VCaP (cell line): ENCODE measurements at regions not wholly inside any gene's neighbourhood (a gene's known extent, or its start where the extent isn't known, plus 50 kb on each side); places are given as distances from the start of the nearest gene placed in this dataset.

Source experiments
- H3K27ac ChIP-seq: fragments of 450-650 bp; 2 replicates; pipeline ENCODE4 v1.5.1; 2017
- TF ChIP-seq, protein P1 (sequence below): fragments of 450-650 bp; conservative IDR thresholded peaks from 2 replicates; pipeline ENCODE4 v1.5.1; 2017; ENCODE audit warnings: mild to moderate bottlenecking, moderate library complexity

DNA sequence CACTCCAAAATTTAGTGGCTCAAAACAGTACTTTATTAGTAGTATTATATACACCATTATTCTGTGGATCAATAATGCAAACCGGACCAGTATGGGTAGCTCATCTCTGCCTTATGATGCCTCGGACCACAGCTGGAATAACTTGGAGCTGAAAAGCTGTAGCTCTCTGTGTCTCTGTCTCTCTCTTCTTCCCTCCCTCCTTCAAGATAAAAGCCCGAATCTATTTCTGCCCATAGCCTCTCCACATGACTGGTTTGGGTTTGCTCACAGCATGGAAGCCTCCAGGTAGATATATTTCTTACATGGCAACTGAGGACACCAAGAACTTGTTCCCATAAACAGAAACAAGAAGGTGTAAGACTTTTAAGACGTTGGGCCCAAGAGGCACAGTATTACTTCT, 147.5 kb upstream of the TBCA start:
- TF ChIP-seq, protein P1, sequence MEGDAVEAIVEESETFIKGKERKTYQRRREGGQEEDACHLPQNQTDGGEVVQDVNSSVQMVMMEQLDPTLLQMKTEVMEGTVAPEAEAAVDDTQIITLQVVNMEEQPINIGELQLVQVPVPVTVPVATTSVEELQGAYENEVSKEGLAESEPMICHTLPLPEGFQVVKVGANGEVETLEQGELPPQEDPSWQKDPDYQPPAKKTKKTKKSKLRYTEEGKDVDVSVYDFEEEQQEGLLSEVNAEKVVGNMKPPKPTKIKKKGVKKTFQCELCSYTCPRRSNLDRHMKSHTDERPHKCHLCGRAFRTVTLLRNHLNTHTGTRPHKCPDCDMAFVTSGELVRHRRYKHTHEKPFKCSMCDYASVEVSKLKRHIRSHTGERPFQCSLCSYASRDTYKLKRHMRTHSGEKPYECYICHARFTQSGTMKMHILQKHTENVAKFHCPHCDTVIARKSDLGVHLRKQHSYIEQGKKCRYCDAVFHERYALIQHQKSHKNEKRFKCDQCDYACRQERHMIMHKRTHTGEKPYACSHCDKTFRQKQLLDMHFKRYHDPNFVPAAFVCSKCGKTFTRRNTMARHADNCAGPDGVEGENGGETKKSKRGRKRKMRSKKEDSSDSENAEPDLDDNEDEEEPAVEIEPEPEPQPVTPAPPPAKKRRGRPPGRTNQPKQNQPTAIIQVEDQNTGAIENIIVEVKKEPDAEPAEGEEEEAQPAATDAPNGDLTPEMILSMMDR: no peak
- no peak overlapping the region for H3K27ac ChIP-seq

DNA sequence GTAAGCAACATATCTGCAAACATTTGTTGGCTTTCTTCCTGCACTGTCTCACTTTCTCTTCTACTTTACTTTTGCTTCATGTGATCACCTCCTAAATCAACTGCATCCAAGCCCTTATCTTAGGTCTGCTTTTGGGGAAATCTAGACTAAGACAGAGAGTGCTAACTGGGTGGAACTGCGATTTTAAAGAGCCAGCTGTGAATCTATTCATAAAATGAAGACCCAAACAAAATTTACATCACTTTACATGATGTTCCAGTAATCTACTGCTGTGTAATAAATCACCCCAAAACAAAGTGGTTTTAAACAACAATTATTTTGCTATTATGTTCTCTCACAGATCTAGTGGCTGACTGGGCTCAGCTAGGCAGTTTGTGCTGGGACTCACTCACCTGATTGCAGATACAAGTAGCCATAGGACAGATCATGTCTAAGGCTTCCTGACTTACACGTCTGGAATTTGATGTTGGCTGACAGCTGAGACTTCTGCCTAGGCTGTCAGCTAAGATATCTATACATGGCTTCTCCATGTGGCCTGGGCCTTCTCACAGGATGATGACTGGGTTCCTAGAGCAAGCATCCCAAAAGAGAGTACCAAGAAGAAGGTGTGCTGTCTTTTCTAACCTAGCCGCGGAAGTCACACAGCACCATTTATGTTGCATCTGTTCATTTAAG, 145.1 kb upstream of the TBCA start:
- H3K27ac ChIP-seq: no peak overlapping the region
- TF ChIP-seq, protein P1: no peak

DNA sequence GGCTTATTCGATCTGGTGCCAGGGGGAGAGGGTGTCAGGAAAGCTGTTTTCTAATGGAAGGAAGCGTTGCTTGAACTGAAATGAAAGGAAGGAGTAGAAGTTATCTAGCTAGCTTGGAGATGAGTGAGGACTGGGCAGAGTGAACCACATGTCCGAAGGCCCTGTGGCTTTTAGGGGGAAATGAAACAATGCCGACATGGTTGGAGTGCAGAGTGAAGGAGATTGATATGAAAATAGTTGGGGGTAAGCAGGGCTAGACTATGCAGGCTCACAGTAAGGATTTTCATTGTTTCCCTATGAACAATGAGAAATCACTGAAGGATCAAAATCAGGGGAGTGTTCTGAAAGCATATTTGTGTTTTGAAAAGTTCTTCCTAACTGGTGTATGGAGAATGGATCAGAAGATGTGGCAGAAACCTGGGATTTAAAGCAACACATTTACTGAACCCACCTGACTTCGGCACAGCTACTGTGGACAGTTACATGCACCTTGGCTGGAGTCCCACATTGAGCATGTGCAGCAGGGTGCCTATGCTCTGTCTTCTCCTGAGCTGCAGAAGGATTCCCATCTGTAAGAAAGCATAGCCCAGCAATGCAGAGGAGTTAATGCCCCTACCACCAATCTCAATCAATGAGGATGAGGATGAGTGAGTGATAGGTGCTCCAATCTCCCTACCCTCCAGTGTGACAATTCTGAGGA, 144.4 kb upstream of the TBCA start:
- TF ChIP-seq, protein P1: no peak
- no peak overlapping the region for H3K27ac ChIP-seq

DNA sequence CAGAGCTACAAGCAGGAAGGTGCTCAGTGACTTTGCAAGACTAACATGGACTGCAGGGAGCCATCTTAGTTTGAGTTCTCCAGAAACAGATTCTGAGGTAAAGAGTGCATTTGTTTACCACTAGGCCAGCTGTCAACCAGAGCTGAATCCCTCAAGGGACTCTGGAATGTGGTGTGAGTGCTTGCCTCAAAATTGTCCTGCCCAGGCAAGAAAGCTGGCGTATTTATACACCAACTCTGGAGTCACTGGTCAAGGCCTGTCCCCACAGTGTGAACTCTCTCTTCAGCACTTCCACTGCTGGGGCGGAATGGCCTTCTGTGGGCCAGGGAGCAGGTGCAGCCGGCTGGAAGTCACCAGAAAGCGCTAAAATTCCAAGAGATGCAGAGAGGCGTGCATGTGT, 139.2 kb upstream of the TBCA start:
- H3K27ac ChIP-seq: no peak overlapping the region
- TF ChIP-seq, protein P1: no peak

DNA sequence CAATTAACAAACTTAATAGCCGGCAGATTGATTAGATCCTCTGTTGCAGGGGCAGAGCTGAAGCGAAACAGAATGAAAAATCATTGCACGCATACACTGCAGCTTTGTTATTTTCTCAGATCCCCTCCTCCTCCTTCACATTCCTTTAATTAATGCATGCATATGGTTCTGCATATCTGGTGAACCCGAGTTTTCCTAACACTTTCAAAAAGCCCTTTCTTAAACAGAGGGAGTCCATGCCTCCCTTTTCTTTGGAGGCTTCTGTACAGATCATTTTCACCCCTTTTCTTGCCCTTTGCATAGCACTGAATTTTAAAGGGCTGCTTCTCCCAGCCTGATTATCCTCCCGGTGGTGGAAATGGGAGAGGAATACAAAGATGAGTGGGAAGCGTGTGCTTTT, 136.6 kb upstream of the TBCA start:
- H3K27ac ChIP-seq: no peak overlapping the region
- TF ChIP-seq, protein P1: no peak

DNA sequence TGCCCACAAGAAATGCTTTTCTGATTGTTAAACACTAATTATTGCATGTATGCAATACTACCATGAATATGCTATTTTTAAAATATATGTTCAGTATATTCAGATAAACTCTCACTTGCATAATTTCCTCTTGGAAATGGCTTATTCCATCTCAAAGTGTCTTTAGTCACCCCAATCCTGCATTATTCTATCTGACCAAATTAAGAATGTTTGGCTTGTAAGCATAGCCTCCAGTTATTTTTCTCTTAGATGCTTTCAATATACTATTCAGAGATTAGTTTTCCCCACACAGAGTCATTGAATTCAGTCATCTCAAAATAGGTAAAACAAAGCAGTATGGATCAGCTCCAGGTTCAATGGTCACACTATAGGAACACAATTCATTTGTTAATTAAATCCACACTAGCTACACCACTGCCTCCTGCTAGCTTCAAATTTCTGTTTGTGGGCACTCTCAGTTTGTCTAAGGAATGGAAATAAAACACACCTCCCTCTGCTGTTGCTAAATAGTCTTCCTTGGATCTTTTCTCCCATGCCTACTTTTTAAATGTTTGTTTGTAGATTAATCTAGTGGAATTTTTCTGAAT, 134.6 kb upstream of the TBCA start:
- TF ChIP-seq, protein P1: no peak
- no peak overlapping the region for H3K27ac ChIP-seq

DNA sequence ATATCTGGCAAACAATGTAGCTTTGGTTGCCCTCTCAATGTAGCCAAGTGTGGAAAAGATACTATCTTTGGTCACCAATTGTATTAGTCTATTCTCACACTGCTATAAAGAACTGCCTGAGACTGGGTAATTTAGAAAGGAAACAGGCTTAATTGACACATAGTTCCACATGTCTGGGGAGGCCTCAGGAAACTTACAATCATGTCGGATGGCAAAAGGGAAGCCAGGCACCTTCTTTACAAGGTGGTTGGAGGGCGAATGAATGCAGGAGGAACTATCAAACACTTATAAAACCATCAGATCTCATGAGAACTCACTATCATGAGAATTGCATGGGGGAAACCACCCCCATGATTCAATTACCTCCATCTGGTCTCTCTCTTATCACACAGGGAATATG, 133.1 kb upstream of the TBCA start:
- TF ChIP-seq, protein P1: no peak
- no peak overlapping the region for H3K27ac ChIP-seq
